ENCODE measurements at regions not wholly inside any gene's neighbourhood (a gene's known extent, or its start where the extent isn't known, plus 50 kb on each side); places are given as distances from the start of the nearest gene placed in this dataset.

DNA sequence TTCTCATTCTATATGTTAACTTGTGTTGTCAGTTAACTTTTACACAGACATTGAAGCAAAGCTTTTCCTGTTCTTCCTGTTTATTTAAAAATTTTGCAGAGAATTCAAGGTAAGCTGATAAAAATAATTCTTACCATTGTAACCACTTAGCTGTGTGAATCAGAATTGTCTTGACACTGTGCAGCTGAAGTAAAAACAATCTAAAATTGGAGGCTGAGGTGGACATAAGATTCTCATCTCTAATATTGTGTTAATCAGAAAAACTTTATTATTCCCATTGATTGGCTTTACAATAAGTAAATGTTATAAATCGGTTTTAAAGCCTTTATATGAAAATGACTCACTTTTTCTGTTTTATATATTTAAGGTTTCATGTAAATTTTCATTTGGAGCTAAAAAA lies 240.3 kb upstream of the PLEKHG7 start:
- in situ Hi-C loops (cut with MboI; ENCODE audit: low pct_unique_long_range_greater_than_20kb, low sequenced_read_pairs), result no loop called here
- DNase-seq, result no peak

DNA sequence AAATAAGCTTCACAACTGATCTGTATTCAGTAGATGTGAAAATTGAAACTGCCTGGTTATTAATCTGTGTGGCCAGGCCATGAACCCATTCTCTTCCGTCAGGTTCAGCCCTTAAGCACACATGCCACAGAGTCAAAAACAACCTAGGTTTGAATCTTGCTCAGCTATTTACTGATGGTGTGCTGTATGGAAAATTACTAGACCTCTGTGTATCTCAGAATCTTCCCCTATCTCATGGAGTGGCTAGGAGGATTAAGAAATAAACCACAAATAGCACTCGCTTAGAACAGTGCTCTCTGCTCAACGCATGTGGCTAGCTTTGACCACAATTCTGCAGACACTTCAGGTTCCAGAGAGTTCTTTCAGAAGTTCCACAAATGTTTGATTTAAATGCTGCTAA lies 240.7 kb upstream of the PLEKHG7 start:
- DNase-seq, result peak; percentile 73
- in situ Hi-C loops (cut with MboI; ENCODE audit: low pct_unique_long_range_greater_than_20kb, low sequenced_read_pairs), result no loop called here

DNA sequence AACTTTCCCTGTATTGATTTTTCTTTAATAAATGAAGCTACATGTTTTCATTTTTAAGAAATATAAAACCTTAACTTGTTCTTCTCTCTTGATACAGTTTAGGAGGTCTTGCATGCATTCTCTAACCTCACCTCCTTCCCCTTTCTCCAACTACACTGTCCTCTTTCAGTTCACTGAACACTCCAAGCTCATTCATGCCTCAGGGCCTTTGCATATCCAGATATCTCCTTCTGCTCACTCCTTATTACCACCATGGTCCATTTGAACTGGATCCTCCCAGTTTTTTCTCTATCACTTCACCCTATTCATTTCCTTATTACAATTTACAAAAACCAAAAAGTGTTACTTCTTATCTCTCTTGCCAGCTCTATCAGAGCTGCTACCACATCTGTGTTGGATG lies 242.9 kb upstream of the PLEKHG7 start:
- in situ Hi-C loops (cut with MboI; ENCODE audit: low pct_unique_long_range_greater_than_20kb, low sequenced_read_pairs), result no loop called here

DNA sequence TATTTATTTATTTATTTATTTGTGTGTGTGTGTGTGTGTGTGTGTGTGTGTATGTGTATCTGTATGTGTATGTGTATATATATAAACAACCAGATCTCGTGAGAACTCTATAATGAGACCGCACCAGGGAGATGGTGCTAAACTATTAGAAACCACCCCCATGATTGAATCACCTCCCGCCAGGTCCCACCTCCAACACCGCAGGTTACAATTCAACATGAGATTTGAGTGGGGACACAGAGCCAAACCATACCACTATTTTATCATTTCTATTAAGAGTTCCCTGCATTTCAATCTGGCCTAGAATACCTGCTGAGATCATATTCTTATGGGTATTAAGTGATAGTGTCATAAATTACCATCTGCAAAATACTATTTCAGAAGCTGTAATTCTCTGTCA lies 243.8 kb upstream of the PLEKHG7 start:
- in situ Hi-C loops (cut with MboI; ENCODE audit: low pct_unique_long_range_greater_than_20kb, low sequenced_read_pairs), result no loop called here

More for the DNA sequence above, 242.9 kb upstream of the PLEKHG7 start:
- DNase-seq, result no peak

DNA sequence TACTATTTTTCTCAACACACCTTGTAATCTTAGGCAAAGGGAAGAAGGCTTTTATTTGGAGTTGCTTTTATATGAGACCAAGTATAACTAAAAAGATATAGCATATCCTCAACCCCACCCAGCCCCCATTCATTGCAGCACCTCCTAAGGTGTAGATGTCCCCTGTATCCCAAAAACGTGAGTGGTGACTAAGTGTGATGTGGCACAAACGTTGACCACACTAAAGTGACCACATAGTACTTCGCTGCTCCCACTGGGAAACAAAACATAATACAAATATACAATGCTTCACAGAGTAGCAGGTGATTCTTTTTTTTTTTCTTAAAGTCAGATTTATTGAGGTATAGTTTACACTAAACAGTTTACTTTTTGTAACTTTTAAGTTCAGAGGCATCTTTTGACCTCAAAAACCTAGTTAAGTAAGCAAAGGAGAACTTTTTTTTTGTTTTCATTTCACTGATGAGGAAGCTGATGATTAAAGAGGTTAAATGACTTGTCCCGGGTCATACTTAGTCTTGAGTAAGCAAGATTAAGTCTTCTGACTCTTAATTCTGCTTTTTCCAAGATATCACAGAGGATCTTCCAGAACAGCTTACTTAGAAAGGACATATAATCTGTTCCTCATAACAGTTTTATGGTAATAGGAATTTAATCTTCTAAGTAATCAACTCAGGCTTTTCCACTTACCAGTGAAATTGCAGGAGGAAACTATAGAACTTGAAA lies 245.2 kb upstream of the PLEKHG7 start:
- DNase-seq, result no peak
- in situ Hi-C loops (cut with MboI; ENCODE audit: low pct_unique_long_range_greater_than_20kb, low sequenced_read_pairs), result no loop called here

More for the DNA sequence above, 243.8 kb upstream of the PLEKHG7 start:
- DNase-seq, result no peak

DNA sequence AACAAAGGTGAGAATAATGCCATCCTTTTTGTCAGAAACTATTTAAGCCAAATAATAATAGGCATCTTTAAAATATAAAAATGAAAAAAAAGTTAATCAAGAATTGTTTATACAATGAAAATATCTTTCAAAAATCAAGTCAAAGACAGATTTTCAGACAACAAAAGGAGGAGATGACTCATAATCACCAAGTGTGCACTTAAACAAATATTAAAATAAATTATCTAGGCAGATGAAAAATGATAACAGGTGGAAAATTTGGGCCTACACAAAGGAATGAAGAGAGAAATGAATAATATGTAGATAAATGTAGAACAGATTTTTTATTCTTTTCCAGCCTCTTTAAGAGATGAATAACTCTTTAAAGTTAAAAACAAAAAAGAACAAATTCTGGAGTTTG lies 250.0 kb upstream of the PLEKHG7 start:
- DNase-seq, result no peak
- in situ Hi-C loops (cut with MboI; ENCODE audit: low pct_unique_long_range_greater_than_20kb, low sequenced_read_pairs), result no loop called here

DNA sequence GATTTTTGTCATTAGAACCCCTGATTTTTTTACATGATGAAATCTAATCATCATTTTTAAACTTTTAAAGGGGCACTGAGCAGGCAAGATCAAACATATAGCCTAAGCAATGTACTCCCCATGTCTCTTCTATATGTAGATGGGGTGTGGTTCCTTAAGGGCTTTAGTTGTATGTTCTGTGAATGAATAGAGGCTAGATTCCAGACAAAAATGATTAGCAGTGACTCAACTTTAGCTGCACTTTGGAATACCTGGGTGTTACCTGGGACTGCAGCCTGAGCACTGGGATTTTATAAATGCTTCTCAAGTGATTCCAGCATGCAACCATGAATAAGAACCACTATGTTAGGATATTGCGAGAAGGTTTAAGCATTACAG lies 256.7 kb upstream of the PLEKHG7 start:
- in situ Hi-C loops (cut with MboI; ENCODE audit: low pct_unique_long_range_greater_than_20kb, low sequenced_read_pairs), result no loop called here
- no peak for DNase-seq

DNA sequence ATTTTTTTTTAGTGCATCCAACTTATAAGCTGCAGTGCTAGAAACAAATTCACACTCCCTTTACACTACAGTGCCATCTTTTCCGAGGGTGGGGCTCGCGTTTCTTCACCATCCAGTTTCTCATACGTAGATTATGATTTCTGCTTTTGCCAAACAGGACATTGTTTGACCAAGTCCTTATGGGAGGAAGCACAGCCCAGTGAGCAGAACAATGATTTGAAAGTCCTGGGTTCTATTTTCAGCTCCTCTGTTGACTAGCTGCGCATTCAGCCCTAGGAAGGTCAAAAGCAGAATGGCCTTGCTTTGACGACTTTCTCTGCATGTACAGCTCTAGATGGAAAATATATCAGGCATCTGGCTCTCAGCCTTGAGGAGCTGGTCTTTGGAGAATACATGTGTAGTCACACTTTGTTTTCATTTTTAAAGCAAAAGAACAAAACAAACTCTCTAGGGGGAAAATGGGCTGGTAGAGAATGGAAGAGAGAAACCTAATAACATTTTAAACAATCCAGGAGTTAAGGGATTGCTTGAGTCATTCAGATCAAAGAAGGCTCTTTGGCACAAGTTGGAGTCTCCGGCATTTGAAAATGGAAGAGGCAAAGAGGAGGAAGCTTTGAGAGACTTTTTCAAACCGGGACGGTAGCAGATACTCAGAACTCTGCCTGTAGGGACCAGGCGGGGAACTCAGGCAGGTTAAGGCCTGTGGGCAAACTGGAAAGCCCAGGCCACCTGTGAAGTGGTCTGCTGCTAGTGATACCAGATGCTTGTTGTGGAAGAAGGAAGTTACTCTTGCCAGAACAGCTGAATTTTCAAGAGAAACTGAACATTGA lies 257.3 kb upstream of the PLEKHG7 start:
- in situ Hi-C loops (cut with MboI; ENCODE audit: low pct_unique_long_range_greater_than_20kb, low sequenced_read_pairs), result no loop called here

DNA sequence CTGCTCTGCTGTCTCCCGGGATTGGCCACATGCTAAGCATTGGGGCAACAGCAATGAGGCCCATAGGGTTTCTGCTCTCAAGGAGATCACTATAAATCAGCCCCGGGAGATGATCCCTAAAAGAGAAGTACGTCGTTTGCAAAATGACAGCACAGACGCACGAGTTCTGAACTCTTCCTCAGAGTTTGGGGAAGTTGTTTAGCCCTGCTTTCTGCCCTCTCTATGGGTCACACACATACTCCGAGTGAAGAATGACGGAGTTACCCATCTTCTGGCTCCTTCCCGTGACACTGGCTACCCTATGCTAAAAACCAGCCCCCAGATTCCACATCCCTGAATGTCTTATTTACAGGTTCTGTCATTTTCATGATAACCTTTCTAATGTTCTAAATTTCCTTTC lies 258.0 kb upstream of the PLEKHG7 start:
- DNase-seq, result peak; percentile 68

More for the DNA sequence above, 257.3 kb upstream of the PLEKHG7 start:
- peak; percentile 34 for DNase-seq

DNA sequence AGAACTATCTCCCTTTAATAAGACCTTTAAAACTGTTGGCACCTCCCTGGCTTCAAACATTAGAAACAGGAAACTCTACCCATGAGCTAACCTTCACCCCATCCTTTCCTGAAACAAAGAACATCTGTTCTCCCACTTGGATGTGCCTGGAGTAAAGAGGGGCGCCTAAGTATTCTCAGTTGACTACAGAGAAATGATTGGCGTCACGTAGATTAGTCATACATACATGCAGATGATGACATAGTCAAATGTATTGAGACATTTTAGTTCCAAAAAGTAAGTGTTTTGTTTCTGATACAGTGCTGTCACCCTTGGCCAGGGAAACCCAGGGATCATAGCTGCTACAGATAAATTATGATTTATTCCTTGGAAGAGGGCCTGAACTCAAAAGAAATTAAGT lies 260.0 kb upstream of the PLEKHG7 start:
- DNase-seq, result no peak
- in situ Hi-C loops (cut with MboI; ENCODE audit: low pct_unique_long_range_greater_than_20kb, low sequenced_read_pairs), result no loop called here

More for the DNA sequence above, 258.0 kb upstream of the PLEKHG7 start:
- in situ Hi-C loops (cut with MboI; ENCODE audit: low pct_unique_long_range_greater_than_20kb, low sequenced_read_pairs), result no loop called here

DNA sequence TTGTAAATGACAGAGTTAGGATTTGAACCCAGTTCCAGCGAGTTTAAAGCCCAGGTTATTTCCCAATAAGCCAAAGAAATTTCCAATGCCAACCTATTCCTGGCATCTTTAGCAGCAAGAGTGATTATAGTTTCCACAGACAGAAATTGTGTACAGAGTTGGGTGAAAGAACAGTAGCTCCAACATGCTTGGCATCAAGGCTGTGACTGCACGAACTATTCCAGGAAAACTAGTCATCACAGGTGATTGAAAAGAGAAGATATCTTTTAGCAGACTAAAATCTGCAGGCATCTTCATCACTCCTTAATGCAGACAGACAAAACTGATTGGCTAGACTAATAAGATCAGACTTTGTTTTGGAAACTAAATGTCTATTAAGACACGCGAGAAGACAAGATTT lies 262.7 kb upstream of the PLEKHG7 start:
- in situ Hi-C loops (cut with MboI; ENCODE audit: low pct_unique_long_range_greater_than_20kb, low sequenced_read_pairs), result no loop called here
- no peak for DNase-seq

DNA sequence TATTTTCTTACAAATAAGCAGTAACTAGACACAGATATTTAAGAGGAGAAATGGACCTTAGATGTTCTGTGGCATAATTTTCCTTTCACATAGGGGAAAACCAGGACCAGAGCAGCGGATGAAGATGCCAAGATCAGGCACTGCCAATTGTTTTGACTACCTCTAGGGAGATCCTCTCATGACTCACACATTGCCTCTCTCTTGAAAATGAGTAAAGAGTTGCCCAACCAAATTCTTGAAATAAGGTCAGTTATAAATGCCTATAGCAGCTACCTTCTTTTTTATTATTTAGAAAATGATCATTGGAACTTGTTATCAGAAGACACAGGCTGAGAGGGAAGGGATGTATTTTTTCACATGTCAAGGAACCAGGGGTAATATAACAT lies 263.4 kb upstream of the PLEKHG7 start:
- no peak for DNase-seq

DNA sequence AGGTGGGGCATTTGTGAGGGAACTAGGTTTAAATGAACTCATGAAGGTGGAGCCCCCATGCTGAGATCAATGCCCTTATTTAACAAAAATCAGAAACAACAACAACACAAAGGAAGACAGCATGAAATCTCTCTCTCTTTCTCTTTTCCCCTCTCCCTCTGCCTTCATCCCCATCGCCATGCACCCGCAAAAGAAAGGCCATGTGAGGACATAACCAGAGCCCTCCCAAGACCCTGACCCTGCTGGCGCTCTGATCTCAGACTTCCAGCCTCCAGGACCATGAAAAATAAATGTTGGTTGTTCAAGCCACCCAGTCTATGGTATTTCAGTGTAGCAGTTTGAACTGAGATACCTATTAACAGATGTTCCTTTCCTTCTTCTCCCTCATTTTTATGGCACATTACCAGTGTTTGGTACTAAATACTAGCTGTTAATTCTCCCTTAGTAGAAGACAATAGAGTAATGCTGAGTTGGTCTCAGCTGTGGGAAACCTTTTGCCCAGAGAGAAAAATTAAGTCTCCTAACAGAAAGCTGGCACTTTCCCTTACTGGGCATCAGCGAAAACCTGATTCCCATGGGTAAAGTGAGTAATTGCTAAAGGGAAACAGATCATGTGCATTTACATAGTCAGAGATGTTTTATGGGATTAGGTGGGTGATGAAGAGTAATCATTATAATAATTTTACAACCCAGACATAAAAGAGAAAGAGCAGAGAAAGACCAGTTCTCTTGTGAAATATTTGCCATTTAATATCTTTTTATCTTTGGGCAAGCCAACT lies 264.0 kb upstream of the PLEKHG7 start:
- in situ Hi-C loops (cut with MboI; ENCODE audit: low pct_unique_long_range_greater_than_20kb, low sequenced_read_pairs), result no loop called here

More for the DNA sequence above, 263.4 kb upstream of the PLEKHG7 start:
- in situ Hi-C loops (cut with MboI; ENCODE audit: low pct_unique_long_range_greater_than_20kb, low sequenced_read_pairs), result no loop called here

DNA sequence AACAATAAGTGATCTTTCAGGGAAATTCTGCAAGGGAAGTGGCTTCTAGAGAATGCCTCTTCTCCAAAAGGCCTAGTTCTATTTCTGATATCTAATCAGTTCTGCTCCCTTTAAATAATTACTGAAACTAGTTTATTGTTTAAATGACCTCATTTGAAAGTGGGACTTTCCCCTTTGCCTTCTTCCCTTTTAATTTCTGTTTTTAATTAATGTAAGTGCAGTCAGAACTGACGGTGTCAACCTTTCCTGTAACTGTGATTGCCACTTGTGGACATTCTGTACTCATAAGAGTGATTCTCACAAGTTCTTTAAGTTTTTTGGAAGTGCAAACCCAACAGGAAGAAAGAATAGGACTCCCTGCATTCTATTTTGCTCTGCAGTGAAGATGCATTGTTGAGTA lies 265.3 kb upstream of the PLEKHG7 start:
- DNase-seq, result no peak
- in situ Hi-C loops (cut with MboI; ENCODE audit: low pct_unique_long_range_greater_than_20kb, low sequenced_read_pairs), result no loop called here

More for the DNA sequence above, 264.0 kb upstream of the PLEKHG7 start:
- no peak for DNase-seq

DNA sequence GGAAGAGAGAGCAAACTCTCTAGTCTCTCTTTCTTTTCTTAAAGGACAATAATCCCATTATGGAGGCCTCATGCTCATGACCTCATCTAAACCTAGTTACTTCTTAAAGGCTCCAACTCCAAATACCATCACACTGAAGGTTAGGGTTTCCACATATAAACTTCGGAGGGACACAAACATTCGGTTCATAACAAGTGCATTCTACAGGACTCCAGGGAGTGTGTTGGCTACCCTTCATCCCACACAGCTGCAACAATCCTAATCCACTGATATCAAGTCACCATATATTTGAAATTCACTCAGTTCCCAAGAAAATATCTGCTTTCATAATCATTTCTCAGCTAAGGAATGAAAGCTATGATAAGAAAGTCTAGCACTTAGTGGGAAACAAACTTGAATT lies 265.9 kb upstream of the PLEKHG7 start:
- DNase-seq, result no peak
- in situ Hi-C loops (cut with MboI; ENCODE audit: low pct_unique_long_range_greater_than_20kb, low sequenced_read_pairs), result no loop called here

DNA sequence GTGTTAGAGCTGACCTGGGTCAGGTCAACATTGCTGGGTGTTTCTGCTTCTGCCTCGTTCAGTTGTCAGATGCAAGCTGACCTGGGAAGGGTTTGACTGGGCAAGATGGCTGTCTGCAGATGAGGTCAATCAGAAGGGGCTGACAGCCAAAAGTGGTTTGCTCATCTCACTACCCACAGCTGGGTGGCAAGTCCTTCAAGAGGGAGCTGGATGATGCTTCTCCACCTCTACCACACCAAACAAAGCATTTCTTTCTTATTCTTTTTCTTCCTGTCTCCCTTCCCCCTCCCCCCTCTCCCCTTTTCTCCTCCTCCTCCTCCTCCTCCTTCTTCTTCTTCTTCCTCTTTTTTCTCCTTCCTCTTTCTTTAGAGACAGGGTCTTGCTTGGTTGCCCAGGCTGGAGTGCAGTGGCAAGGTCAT lies 268.2 kb upstream of the PLEKHG7 start:
- in situ Hi-C loops (cut with MboI; ENCODE audit: low pct_unique_long_range_greater_than_20kb, low sequenced_read_pairs), result no loop called here
- DNase-seq, result peak; percentile 79

DNA sequence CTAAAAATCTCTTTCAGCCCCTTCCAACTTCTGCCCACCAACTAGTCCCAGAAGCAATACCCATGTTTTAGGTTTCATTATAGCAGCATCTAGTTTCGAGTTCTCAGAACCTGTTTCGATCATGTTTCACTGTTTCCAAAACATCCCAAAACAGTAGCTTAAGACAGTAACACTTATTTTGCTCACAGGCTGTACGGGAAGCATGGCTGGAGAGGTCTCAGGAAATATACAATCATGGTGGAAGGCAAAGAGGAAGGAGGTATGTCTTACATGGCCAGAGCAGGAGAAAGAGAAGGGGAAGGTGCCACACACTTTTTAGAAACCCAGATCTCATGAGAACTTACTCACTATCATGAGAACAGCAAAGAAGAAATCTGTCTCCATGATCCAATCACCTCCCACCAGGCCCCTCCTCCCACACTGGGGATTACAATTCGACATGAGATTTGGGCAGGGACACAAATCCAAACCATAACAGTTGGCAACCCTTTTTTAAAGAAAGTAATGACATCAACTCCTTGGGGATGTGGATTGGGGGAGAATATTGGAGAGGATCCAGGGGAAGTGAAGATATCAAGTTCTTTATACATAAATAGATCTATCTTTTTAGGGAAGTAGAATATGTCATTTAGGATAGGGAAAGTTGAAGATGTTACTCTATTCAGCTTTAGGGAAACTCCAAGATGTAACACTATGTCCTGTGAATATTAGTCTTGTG lies 269.9 kb upstream of the PLEKHG7 start:
- DNase-seq, result peak; percentile 13
- in situ Hi-C loops (cut with MboI; ENCODE audit: low pct_unique_long_range_greater_than_20kb, low sequenced_read_pairs), result no loop called here

DNA sequence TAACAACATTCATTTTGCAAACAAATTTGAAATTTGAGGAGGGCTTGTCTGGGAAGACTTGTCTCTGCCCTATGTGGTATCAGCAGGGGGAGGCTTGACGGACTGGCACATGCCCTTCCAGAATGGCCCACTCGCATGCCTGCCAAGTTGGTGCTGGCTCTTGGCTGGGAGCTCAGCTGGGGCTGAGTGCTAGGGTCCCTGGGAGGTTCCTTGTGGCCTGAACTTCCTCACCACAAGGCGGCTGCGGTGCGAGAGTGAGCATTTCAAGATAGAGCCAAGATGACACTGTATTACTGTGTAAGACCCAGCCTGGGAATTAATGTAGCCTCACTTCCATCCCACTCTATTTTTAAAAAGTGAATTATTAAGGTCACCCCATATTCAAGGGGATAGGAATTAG lies 271.6 kb upstream of the PLEKHG7 start:
- in situ Hi-C loops (cut with MboI; ENCODE audit: low pct_unique_long_range_greater_than_20kb, low sequenced_read_pairs), result no loop called here
- peak; percentile 65 for DNase-seq

DNA sequence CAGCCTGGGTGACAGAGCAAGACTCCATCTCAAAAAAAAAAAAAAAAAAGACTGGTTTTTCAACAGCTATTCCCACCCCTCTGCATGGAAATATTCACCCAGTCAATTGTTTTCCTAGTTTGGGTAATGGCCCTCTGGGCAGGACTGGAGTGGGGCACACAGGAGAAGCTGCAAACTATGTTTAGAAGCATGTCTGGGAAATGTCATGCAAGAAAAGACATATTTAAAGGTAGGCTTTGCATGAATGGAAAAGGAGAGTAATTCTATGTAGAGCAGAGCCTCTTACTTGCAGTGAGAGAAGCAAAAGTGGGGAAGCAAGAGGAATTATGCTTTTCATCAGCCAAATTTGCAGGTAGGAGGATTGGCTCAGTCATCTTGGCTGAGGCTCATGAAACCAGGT lies 276.5 kb upstream of the PLEKHG7 start:
- no peak for DNase-seq
- in situ Hi-C loops (cut with MboI; ENCODE audit: low pct_unique_long_range_greater_than_20kb, low sequenced_read_pairs), result no loop called here
